ENCODE measurements at regions not wholly inside any gene's neighbourhood (a gene's known extent, or its start where the extent isn't known, plus 50 kb on each side); places are given as distances from the start of the nearest gene placed in this dataset.

DNA sequence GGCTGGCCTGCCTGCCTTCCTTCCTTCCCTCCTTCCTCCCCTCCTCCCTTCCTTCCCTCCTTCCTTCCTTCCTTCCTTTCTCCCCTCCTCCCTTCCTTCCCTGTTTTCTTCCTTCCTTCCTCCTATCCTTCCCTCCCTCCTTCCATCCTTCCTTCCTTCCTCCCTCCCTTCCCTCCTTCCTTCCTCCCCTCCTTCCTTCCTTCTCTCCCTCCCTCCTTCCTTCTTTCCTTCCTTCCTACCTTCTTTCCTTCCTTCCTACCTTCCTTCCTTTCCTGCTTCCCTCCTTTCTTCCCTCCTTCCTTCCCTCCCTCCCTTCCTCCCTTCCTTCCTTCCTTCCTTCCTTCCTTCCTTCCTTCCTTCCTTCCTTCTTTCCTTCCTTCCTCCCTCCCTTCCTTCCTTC lies 70.1 kb upstream of the PTGFR start:
- DNase-seq (ENCODE audit: low read depth): no peak
- H3K4me3 ChIP-seq (replicated peaks; ENCODE audit: low read depth, low read length): no peak overlapping the region
- TF ChIP-seq, protein P1, sequence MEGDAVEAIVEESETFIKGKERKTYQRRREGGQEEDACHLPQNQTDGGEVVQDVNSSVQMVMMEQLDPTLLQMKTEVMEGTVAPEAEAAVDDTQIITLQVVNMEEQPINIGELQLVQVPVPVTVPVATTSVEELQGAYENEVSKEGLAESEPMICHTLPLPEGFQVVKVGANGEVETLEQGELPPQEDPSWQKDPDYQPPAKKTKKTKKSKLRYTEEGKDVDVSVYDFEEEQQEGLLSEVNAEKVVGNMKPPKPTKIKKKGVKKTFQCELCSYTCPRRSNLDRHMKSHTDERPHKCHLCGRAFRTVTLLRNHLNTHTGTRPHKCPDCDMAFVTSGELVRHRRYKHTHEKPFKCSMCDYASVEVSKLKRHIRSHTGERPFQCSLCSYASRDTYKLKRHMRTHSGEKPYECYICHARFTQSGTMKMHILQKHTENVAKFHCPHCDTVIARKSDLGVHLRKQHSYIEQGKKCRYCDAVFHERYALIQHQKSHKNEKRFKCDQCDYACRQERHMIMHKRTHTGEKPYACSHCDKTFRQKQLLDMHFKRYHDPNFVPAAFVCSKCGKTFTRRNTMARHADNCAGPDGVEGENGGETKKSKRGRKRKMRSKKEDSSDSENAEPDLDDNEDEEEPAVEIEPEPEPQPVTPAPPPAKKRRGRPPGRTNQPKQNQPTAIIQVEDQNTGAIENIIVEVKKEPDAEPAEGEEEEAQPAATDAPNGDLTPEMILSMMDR (IDR thresholded peaks at IDR 0.05; ENCODE audit: low read length, missing control alignments): no peak

GRCh38 chr1:78424720-78425119 lies 66.1 kb upstream of the PTGFR start:
- TF ChIP-seq, protein P1 (IDR thresholded peaks at IDR 0.05; ENCODE audit: low read length, missing control alignments): no peak

DNA sequence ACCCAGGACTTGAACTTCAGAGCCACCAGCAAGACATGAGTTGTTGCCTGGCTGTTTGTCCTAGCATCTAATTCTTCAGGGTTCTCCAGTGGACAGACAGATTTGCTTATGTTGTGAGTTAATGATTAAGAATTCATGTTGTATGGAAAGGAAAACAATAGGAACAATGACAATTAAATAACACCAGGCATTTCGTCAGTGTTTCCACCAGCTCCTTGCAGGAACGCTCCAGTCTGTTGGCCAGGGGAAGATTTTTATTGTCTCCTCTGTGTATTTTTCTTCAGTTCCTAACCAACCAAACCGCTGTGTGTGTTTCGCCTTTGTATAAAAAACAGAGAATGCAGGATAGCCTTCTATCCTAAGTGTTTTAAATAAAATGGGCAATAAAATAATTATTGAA lies 64.4 kb upstream of the PTGFR start:
- no peak overlapping the region for H3K4me3 ChIP-seq (replicated peaks; ENCODE audit: low read depth, low read length)
- DNase-seq (ENCODE audit: low read depth): peak; percentile 12
- TF ChIP-seq, protein P1 (IDR thresholded peaks at IDR 0.05; ENCODE audit: low read length, missing control alignments): no peak

More at GRCh38 chr1:78424720-78425119, 66.1 kb upstream of the PTGFR start:
- H3K4me3 ChIP-seq (replicated peaks; ENCODE audit: low read depth, low read length): no peak overlapping the region
- no peak for DNase-seq (ENCODE audit: low read depth)

- TF ChIP-seq, protein P1 (IDR thresholded peaks at IDR 0.05; ENCODE audit: low read length, missing control alignments): no peak
- peak; percentile 34 for DNase-seq (ENCODE audit: low read depth)
- H3K4me3 ChIP-seq (replicated peaks; ENCODE audit: low read depth, low read length): no peak overlapping the region
Measured at GRCh38 chr1:78427506-78427905, 63.3 kb upstream of the PTGFR start.

- no peak overlapping the region for H3K4me3 ChIP-seq (replicated peaks; ENCODE audit: low read depth, low read length)
- DNase-seq (ENCODE audit: low read depth): no peak
- TF ChIP-seq, protein P1 (IDR thresholded peaks at IDR 0.05; ENCODE audit: low read length, missing control alignments): no peak
Measured at GRCh38 chr1:78432016-78432415, 58.8 kb upstream of the PTGFR start.

DNA sequence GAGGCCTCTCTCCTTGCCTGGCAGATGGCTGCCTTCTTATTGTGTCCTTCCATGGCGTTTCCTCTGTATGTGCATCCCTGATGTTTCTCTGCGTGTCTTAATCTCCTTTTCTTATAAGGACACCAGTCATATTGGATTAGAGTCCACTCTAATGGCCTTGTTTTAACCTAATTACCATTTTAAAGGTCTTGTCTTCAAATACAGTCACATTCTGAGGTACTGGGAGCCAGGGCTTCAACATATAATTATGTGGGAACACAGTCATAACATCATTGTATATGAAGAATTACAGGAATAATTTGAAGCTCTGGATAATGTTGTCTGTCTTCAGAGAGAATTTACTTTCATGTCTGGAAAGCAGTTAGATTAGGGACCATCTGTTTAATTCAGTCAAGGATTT lies 56.4 kb upstream of the PTGFR start:
- TF ChIP-seq, protein P1 (IDR thresholded peaks at IDR 0.05; ENCODE audit: low read length, missing control alignments): no peak
- no peak for DNase-seq (ENCODE audit: low read depth)
- H3K4me3 ChIP-seq (replicated peaks; ENCODE audit: low read depth, low read length): no peak overlapping the region

GRCh38 chr1:78436961-78437360 lies 53.8 kb upstream of the PTGFR start:
- TF ChIP-seq, protein P1 (IDR thresholded peaks at IDR 0.05; ENCODE audit: low read length, missing control alignments): no peak
- no peak for DNase-seq (ENCODE audit: low read depth)
- H3K4me3 ChIP-seq (replicated peaks; ENCODE audit: low read depth, low read length): no peak overlapping the region
